ENCODE measurements at regions not wholly inside any gene's neighbourhood (a gene's known extent, or its start where the extent isn't known, plus 50 kb on each side); places are given as distances from the start of the nearest gene placed in this dataset.

DNA sequence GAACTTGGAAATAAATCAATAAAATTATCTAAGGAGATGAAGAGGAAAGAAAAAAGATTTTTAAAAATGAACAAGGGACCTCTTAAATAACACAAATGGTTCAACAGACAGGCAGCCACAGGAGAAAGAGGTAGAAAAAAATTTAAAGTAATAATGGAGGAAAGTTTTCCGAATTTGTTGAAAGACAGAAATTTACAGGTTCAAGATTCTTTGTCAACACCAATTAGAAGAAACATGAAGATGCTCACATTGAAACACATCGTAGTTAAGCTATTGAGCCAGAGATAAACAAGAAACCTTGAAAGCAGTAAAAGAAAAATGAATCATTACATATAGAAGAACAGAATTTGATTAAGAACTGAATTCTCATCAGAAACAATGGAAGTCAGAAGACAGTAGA, 68.7 kb upstream of the OSMR start:
- no peaks in the 10 kb centered on the region for H3K9me3 Mint-ChIP-seq (ENCODE audit: unreplicated experiment)

DNA sequence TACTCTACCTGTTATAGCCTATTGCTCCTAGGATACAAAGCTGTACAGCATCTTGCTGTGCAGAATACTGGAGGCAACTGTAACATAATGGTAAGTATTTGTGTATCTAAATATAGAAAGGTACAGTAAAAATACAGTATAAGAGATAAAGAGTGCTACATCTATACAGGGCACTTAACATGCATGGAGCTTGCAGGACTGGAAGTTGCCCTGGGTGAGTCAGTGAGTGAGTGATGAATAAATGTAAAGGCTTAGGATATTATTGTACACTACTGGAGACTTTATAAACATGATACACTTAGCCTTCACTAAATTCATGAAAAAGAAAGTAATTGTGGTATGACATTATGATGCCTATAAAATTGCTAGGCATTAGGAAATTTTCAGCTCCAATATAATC, 65.5 kb upstream of the OSMR start:
- Mint-ChIP-seq H3K4me3 (ENCODE audit: unreplicated experiment) (no peak overlapping the region), H3K9me3 (ENCODE audit: unreplicated experiment) (no peaks in the 10 kb centered on the region)
- TF ChIP-seq, protein P1, sequence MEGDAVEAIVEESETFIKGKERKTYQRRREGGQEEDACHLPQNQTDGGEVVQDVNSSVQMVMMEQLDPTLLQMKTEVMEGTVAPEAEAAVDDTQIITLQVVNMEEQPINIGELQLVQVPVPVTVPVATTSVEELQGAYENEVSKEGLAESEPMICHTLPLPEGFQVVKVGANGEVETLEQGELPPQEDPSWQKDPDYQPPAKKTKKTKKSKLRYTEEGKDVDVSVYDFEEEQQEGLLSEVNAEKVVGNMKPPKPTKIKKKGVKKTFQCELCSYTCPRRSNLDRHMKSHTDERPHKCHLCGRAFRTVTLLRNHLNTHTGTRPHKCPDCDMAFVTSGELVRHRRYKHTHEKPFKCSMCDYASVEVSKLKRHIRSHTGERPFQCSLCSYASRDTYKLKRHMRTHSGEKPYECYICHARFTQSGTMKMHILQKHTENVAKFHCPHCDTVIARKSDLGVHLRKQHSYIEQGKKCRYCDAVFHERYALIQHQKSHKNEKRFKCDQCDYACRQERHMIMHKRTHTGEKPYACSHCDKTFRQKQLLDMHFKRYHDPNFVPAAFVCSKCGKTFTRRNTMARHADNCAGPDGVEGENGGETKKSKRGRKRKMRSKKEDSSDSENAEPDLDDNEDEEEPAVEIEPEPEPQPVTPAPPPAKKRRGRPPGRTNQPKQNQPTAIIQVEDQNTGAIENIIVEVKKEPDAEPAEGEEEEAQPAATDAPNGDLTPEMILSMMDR (IDR thresholded peaks at IDR 0.05; ENCODE audit: unreplicated experiment) = no peak

More for the DNA sequence above, 68.7 kb upstream of the OSMR start:
- no peak for DNase-seq (ENCODE audit: low spot score)
- no peak overlapping the region for H3K4me3 Mint-ChIP-seq (ENCODE audit: unreplicated experiment)
- H3K4me1 Mint-ChIP-seq (ENCODE audit: unreplicated experiment) = no peaks in the 10 kb centered on the region
- H3K36me3 Mint-ChIP-seq (ENCODE audit: low read depth, unreplicated experiment) = no peaks in the 10 kb centered on the region
- no peak overlapping the region for H3K27ac Mint-ChIP-seq (ENCODE audit: unreplicated experiment)
- H3K27me3 Mint-ChIP-seq (ENCODE audit: unreplicated experiment) = no peaks in the 10 kb centered on the region
- TF ChIP-seq, protein P1 (IDR thresholded peaks at IDR 0.05; ENCODE audit: unreplicated experiment) = no peak

DNA sequence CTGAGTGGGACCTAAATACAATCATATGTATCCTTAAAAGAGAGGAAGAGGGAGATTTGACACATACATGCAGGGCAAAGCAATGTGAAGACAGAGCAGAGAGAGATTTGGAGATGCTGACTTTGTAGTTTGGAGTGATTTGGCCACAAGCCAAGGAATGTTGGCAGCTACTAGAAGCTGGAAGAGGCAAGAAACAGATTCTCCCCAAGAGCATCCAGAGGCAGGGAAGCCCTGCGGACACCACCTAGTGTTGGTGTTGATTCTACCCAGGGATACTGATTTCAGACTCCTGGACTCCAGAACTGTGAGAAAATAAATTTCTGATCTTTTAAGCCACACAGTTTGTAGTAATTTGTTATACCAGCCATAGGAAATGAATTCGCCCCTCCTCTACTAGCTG, 64.9 kb upstream of the OSMR start:
- no peaks in the 10 kb centered on the region for H3K27me3 Mint-ChIP-seq (ENCODE audit: unreplicated experiment)
- no peak overlapping the region for H3K4me3 Mint-ChIP-seq (ENCODE audit: unreplicated experiment)
- TF ChIP-seq, protein P1 (IDR thresholded peaks at IDR 0.05; ENCODE audit: unreplicated experiment) = no peak
- no peaks in the 10 kb centered on the region for H3K4me1 Mint-ChIP-seq (ENCODE audit: unreplicated experiment)
- H3K36me3 Mint-ChIP-seq (ENCODE audit: low read depth, unreplicated experiment) = no peaks in the 10 kb centered on the region
- H3K27ac Mint-ChIP-seq (ENCODE audit: unreplicated experiment) = no peak overlapping the region
- H3K9me3 Mint-ChIP-seq (ENCODE audit: unreplicated experiment) = no peaks in the 10 kb centered on the region
- DNase-seq (ENCODE audit: low spot score) = no peak

More for the DNA sequence above, 65.5 kb upstream of the OSMR start:
- Mint-ChIP-seq H3K27ac (ENCODE audit: unreplicated experiment) (no peak overlapping the region), H3K4me1 (ENCODE audit: unreplicated experiment) (no peaks in the 10 kb centered on the region), H3K27me3 (ENCODE audit: unreplicated experiment) (no peaks in the 10 kb centered on the region), H3K36me3 (ENCODE audit: low read depth, unreplicated experiment) (no peaks in the 10 kb centered on the region)
- no peak for DNase-seq (ENCODE audit: low spot score)

DNA sequence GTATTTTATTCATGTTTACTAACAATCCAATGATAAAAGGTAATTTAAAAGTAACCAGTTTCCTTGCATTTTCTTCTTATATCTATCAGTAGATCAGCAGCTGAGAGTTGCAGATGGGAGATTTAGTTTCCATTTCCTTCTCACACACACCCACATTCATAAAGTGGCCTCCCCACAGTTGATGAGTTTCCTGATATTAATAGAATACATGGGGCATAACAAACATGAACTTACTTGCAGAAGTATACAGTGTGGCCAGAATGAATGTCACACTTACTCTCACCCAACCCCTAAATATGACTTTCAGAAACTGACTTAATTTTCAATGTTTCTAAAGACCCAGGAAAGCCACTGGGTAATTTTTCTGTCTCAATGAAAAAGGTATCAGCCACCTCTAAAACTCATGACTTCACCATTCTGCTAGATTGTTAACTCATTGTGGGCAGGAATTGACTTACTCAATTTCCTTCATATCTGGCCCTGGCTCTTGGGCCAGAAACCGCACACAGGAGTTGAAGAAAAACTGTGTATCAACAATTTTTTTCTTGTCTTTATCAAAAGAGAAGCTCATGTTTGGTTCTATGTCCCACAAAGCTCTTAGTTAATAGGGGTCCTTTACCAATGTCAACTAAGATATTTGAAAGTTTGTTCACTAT, 63.5 kb upstream of the OSMR start:
- Mint-ChIP-seq H3K9me3 (ENCODE audit: unreplicated experiment) (no peaks in the 10 kb centered on the region), H3K4me1 (ENCODE audit: unreplicated experiment) (no peaks in the 10 kb centered on the region), H3K27me3 (ENCODE audit: unreplicated experiment) (no peaks in the 10 kb centered on the region), H3K27ac (ENCODE audit: unreplicated experiment) (no peak overlapping the region), H3K36me3 (ENCODE audit: low read depth, unreplicated experiment) (no peaks in the 10 kb centered on the region), H3K4me3 (ENCODE audit: unreplicated experiment) (no peak overlapping the region)
- TF ChIP-seq, protein P1 (IDR thresholded peaks at IDR 0.05; ENCODE audit: unreplicated experiment) = no peak
- no peak for DNase-seq (ENCODE audit: low spot score)

DNA sequence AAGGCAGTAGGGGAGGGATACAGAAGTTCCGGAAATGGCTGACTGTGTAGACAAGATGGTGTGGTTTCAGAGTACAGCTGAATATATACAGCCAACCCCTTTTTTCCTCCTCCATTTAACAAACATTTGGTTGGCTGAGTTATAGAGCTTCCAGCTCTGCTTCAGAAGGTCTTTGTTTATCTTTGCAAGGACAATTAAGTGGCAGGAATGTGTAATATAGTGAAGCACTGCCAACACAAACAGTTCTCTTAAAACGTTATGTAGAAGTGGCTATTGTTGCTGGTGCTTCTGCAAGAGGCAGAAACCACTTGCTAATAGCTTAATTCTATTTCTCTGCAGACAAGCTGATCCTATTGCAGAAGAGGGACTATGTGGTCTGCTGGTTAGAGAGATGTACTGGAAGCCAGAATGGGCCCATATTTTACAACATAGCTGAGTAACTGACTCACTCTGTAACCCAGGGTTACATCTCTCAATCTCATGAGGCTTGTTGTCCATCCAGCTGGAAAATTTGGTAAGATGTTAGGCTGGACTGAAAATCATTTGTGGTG, 62.7 kb upstream of the OSMR start:
- Mint-ChIP-seq H3K9me3 (ENCODE audit: unreplicated experiment) (no peaks in the 10 kb centered on the region), H3K36me3 (ENCODE audit: low read depth, unreplicated experiment) (no peaks in the 10 kb centered on the region), H3K4me1 (ENCODE audit: unreplicated experiment) (no peaks in the 10 kb centered on the region), H3K27ac (ENCODE audit: unreplicated experiment) (no peak overlapping the region), H3K27me3 (ENCODE audit: unreplicated experiment) (no peaks in the 10 kb centered on the region), H3K4me3 (ENCODE audit: unreplicated experiment) (no peak overlapping the region)
- no peak for DNase-seq (ENCODE audit: low spot score)
- TF ChIP-seq, protein P1 (IDR thresholded peaks at IDR 0.05; ENCODE audit: unreplicated experiment) = no peak

All from endothelial cell (in vitro differentiated cells).